Testis (tissue), 2 donors: ENCODE measurements at regions not wholly inside any gene's neighbourhood (a gene's known extent, or its start where the extent isn't known, plus 50 kb on each side); places are given as distances from the start of the nearest gene placed in this dataset.
"Not testable (repeated sequence)": the region's sequence is repeated elsewhere in the genome, so short reads cannot be mapped to it uniquely, and the experiment has no call there.

ENCODE experiments used
- DNase-seq: peaks from one replicate; pipeline ENCODE4 v3.0.0-alpha.2; 2019
- H3K27ac ChIP-seq, 2 donors: fragments of 200-600 bp; sonication (generic); one replicate each; pipeline ENCODE4 v1.5.1; 2019
- H3K27me3 ChIP-seq: fragments of 200-600 bp; sonication (generic); one replicate; pipeline ENCODE4 v1.5.1; 2019
- H3K36me3 ChIP-seq: fragments of 200-600 bp; sonication (generic); one replicate; pipeline ENCODE4 v1.5.1; 2017; ENCODE audit warnings: low read depth; ENCODE audit errors: missing control alignments
- H3K4me1 ChIP-seq: fragments of 200-600 bp; sonication (generic); one replicate; pipeline ENCODE4 v1.5.1; 2019
- H3K4me3 ChIP-seq, 2 donors: fragments of 200-600 bp; sonication (generic); one replicate each; pipeline ENCODE4 v1.5.1; 2017 to 2019
- H3K9me3 ChIP-seq: fragments of 200-600 bp; sonication (generic); one replicate; pipeline ENCODE4 v1.5.1; 2017
- CTCF ChIP-seq, 3 experiments: fragments of 450-650 bp in 2 of 3; fragments of 200-600 bp in 1 of 3; sonication (generic) in 1 of 3; IDR thresholded peaks; one replicate each; pipeline ENCODE4 v1.5.1; 2016 to 2019; ENCODE audit warnings: antibody characterized with exemption in 3 of 3, mild to moderate bottlenecking in 2 of 3, moderate library complexity in 1 of 3
- POLR2A ChIP-seq: fragments of 450-650 bp; IDR thresholded peaks from one replicate; pipeline ENCODE4 v1.6.1; 2017; ENCODE audit warnings: antibody characterized with exemption, mild to moderate bottlenecking, moderate library complexity
- WGBS, 2 donors: methylation state at CpG; one replicate each; pipeline ENCODE4 v1.1.5; 2018; 5-methylcytosine and 5-hydroxymethylcytosine counted together
- intact Hi-C: fragments of 100-400 bp; cut with DNase I; formaldehyde crosslinking; loops from one replicate; pipeline ENCODE4 v1.15.1; 2023; ENCODE audit warnings: low total_unique reads

GRCh38 chr2:224217962-224218347, 178.9 kb upstream of the SERPINE2 start:
- intact Hi-C loops: no loop called here
- peaks cover 17% of the 10 kb centered on the region for H3K4me1 ChIP-seq
- no peak for TF ChIP-seq POLR2A
- TF ChIP-seq CTCF (IDR thresholded peaks at IDR 0.05): no peak
- no peak overlapping the region for H3K4me3 ChIP-seq
- no peaks in the 10 kb centered on the region for H3K9me3 ChIP-seq
- no peaks in the 10 kb centered on the region for H3K36me3 ChIP-seq
- H3K27me3 ChIP-seq: no peaks in the 10 kb centered on the region
- DNase-seq: peak; percentile 55
- H3K27ac ChIP-seq: no peak overlapping the region
- WGBS, 2 donors: 19 to 35% methylated on average over 3 of the region's 3 CpGs

GRCh38 chr2:224217233-224217961, 178.3 kb upstream of the SERPINE2 start:
- Histone ChIP-seq H3K27me3 (no peaks in the 10 kb centered on the region), H3K36me3 (no peaks in the 10 kb centered on the region), H3K4me3 (no peak overlapping the region), H3K4me1 (peaks cover 11% of the 10 kb centered on the region), H3K27ac (no peak overlapping the region), H3K9me3 (no peaks in the 10 kb centered on the region)
- DNase-seq: no peak
- 64 to 68% methylated on average over 6 of the region's 6 CpGs for WGBS, 2 donors
- intact Hi-C loops: no loop called here
- no peak for TF ChIP-seq POLR2A
- TF ChIP-seq CTCF (IDR thresholded peaks at IDR 0.05): no peak

DNA sequence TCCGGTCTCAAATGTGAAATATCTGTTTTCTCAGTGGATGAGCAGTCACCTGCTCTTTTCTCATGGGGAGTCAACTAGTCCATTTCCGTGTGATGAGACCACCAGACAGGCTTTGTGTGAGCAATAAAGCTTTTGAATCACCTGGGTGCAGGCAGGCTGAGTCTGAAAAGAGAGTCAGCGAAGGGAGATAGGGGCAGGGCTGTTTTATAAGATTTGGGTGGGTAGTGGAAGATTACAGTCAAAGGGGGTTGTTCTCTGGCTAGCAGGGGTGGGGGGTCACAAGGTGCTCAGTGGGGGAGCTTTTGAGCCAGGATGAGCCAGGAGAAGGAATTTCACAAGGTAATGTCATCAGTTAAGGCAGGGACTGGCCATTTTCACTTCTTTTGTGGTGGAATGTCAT, 176.5 kb upstream of the SERPINE2 start:
- WGBS, 2 donors: 94% methylated on average over 3 of the region's 3 CpGs
- intact Hi-C loops, H3K27ac ChIP-seq: not testable (repeated sequence)

GRCh38 chr2:224213396-224213795, 174.3 kb upstream of the SERPINE2 start:
- Histone ChIP-seq H3K36me3 (no peaks in the 10 kb centered on the region), H3K4me1 (no peaks in the 10 kb centered on the region), H3K27me3 (no peaks in the 10 kb centered on the region), H3K27ac (no peak overlapping the region), H3K4me3 (no peak overlapping the region), H3K9me3 (no peaks in the 10 kb centered on the region)
- TF ChIP-seq POLR2A (no peak), CTCF (IDR thresholded peaks at IDR 0.05) (no peak)
- WGBS, 2 donors: 71 to 86% methylated on average over 4 of the region's 4 CpGs
- intact Hi-C loops: no loop called here
- DNase-seq: no peak

More for the DNA sequence above, 176.5 kb upstream of the SERPINE2 start:
- not testable (repeated sequence) for H3K4me1 ChIP-seq, H3K27me3 ChIP-seq, DNase-seq, H3K36me3 ChIP-seq, H3K9me3 ChIP-seq, H3K4me3 ChIP-seq

DNA sequence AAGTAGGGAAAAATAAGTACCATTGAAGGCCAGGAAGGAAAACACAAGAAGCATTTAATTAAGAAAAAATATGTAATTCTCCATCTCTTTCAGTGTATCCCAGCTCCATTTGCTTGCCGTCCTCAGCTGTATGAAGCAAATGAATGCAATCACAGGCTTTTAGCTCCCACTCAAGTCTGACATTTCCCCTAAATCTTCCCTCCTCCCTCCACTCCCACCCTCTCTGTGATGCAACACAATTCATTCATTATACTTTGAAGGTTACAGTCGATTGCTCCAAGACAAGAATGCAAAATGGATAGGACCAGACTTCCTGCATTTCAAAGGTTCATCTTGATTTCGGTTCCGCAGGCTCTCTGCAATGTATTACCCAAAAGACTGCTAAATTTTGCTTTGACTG, 172.7 kb upstream of the SERPINE2 start:
- Histone ChIP-seq H3K27ac (no peak overlapping the region), H3K4me1 (no peaks in the 10 kb centered on the region), H3K4me3 (no peak overlapping the region), H3K9me3 (no peaks in the 10 kb centered on the region), H3K27me3 (no peaks in the 10 kb centered on the region), H3K36me3 (no peaks in the 10 kb centered on the region)
- WGBS, 2 donors: 51 to 58% methylated on average over 4 of the region's 4 CpGs
- intact Hi-C loops: no loop called here
- peak; percentile 25 for DNase-seq
- TF ChIP-seq POLR2A (no peak), CTCF (IDR thresholded peaks at IDR 0.05) (no peak)
